Neural cell (in vitro differentiated cells): ENCODE measurements at regions not wholly inside any gene's neighbourhood (a gene's known extent, or its start where the extent isn't known, plus 50 kb on each side); places are given as distances from the start of the nearest gene placed in this dataset.

Source experiments
- H2AFZ ChIP-seq: fragments of 200-600, 300-800 bp; sonication (generic), shearing (Covaris generic); 2 replicates; pipeline ENCODE4 v1.6.0; 2014; ENCODE audit warnings: low read depth, mild to moderate bottlenecking, antibody characterized with exemption, low read length, moderate library complexity
- H3F3A ChIP-seq: fragments of 200-600 bp; shearing (Covaris generic); 2 replicates; pipeline ENCODE4 v1.6.1; 2016; ENCODE audit warnings: mild to moderate bottlenecking, moderate library complexity, mixed read lengths, antibody characterized with exemption, low read length; ENCODE audit not compliant: insufficient read depth, poor library complexity, severe bottlenecking
- H3K27ac ChIP-seq: fragments of 200-600, 300-800 bp; sonication (generic), shearing (Covaris generic); 2 replicates; pipeline ENCODE4 v1.5.1; 2014; ENCODE audit warnings: mild to moderate bottlenecking, low read length, moderate library complexity
- H3K27me3 ChIP-seq: fragments of 300-800, 200-600 bp; sonication (generic), shearing (Covaris generic); 2 replicates; pipeline ENCODE4 v1.6.0; 2014; ENCODE audit warnings: mild to moderate bottlenecking, low read depth, low read length, moderate library complexity; ENCODE audit not compliant: insufficient read depth
- H3K36me3 ChIP-seq: fragments of 300-800, 200-600 bp; sonication (generic), shearing (Covaris generic); 2 replicates; pipeline ENCODE4 v1.5.1; 2014; ENCODE audit warnings: mild to moderate bottlenecking, antibody characterized with exemption, low read length, moderate library complexity; ENCODE audit not compliant: insufficient read depth
- H3K4me2 ChIP-seq: fragments of 300-800, 200-600 bp; sonication (generic), shearing (Covaris generic); 2 replicates; pipeline ENCODE4 v1.6.0; 2014; ENCODE audit warnings: mild to moderate bottlenecking, low read length
- H3K4me3 ChIP-seq: fragments of 300-800, 200-600 bp; sonication (generic), shearing (Covaris generic); 2 replicates; pipeline ENCODE4 v1.5.1; 2014; ENCODE audit warnings: mild to moderate bottlenecking, low read length, moderate library complexity
- H3K79me2 ChIP-seq: fragments of 200-600 bp; shearing (Covaris generic); replicated peaks from 2 replicates; pipeline ENCODE4 v1.6.0; 2014; ENCODE audit warnings: mild to moderate bottlenecking, low read length, moderate library complexity; ENCODE audit not compliant: insufficient read depth
- H3K9ac ChIP-seq: fragments of 300-800, 200-600 bp; sonication (generic), shearing (Covaris generic); 2 replicates; pipeline ENCODE4 v1.6.1; 2016; ENCODE audit warnings: mild to moderate bottlenecking, low read length, mixed read lengths
- H3K9me2 ChIP-seq: fragments of 200-600 bp; shearing (Covaris generic); 2 replicates; pipeline ENCODE4 v1.6.1; 2016; ENCODE audit warnings: mild to moderate bottlenecking, low read length, mixed read lengths; ENCODE audit not compliant: insufficient read depth
- H3K9me3 ChIP-seq: fragments of 200-600, 300-800 bp; sonication (generic), shearing (Covaris generic); 2 replicates; pipeline ENCODE4 v1.6.1; 2016; ENCODE audit warnings: mild to moderate bottlenecking, mixed run types, low read length, moderate library complexity, mixed read lengths
- H4K20me1 ChIP-seq: fragments of 200-600 bp; shearing (Covaris generic); 2 replicates; pipeline ENCODE4 v1.6.1; 2016; ENCODE audit warnings: mild to moderate bottlenecking, mixed run types; ENCODE audit not compliant: insufficient read depth
- EP300 ChIP-seq: fragments of 450-650 bp; conservative IDR thresholded peaks from 2 replicates; pipeline ENCODE4 v1.6.1; 2014; ENCODE audit warnings: antibody characterized with exemption, mild to moderate bottlenecking, moderate library complexity; ENCODE audit not compliant: poor library complexity, severe bottlenecking
- EZH2 ChIP-seq: fragments of 200-600, 300-800 bp; shearing (Covaris generic), sonication (generic); IDR thresholded peaks from 2 replicates; pipeline ENCODE4 v1.6.1; 2014; ENCODE audit warnings: antibody characterized with exemption, low read length, borderline replicate concordance, mild to moderate bottlenecking; ENCODE audit not compliant: insufficient read depth, poor library complexity, severe bottlenecking
- MXI1 ChIP-seq: fragments of 450-650 bp; conservative IDR thresholded peaks from 2 replicates; pipeline ENCODE4 v1.6.1; 2014; ENCODE audit warnings: antibody characterized with exemption, mild to moderate bottlenecking; ENCODE audit not compliant: poor library complexity, severe bottlenecking
- POLR2AphosphoS5 ChIP-seq: IDR thresholded peaks from 2 replicates; pipeline ENCODE4 v1.6.1; 2012
- RAD21 ChIP-seq: fragments of 450-650 bp; conservative IDR thresholded peaks from 2 replicates; pipeline ENCODE4 v1.6.1; 2014; ENCODE audit warnings: antibody characterized with exemption, mild to moderate bottlenecking, moderate library complexity
- SMC3 ChIP-seq: fragments of 450-650 bp; conservative IDR thresholded peaks from 2 replicates; pipeline ENCODE4 v1.6.1; 2014; ENCODE audit warnings: antibody characterized with exemption, mild to moderate bottlenecking, moderate library complexity; ENCODE audit not compliant: poor library complexity
- TAF1 ChIP-seq: IDR thresholded peaks from 2 replicates; pipeline ENCODE4 v1.6.1; 2012; ENCODE audit warnings: low read depth
- TF ChIP-seq, protein P1 (sequence below): fragments of 450-650 bp; IDR thresholded peaks from 2 replicates; pipeline ENCODE4 v1.5.1; 2014; ENCODE audit warnings: antibody characterized with exemption, mild to moderate bottlenecking, moderate library complexity; ENCODE audit not compliant: poor library complexity, severe bottlenecking
- TF ChIP-seq, protein P2 (sequence below): IDR thresholded peaks from 2 replicates; pipeline ENCODE4 v1.6.1; 2012; ENCODE audit warnings: borderline replicate concordance

DNA sequence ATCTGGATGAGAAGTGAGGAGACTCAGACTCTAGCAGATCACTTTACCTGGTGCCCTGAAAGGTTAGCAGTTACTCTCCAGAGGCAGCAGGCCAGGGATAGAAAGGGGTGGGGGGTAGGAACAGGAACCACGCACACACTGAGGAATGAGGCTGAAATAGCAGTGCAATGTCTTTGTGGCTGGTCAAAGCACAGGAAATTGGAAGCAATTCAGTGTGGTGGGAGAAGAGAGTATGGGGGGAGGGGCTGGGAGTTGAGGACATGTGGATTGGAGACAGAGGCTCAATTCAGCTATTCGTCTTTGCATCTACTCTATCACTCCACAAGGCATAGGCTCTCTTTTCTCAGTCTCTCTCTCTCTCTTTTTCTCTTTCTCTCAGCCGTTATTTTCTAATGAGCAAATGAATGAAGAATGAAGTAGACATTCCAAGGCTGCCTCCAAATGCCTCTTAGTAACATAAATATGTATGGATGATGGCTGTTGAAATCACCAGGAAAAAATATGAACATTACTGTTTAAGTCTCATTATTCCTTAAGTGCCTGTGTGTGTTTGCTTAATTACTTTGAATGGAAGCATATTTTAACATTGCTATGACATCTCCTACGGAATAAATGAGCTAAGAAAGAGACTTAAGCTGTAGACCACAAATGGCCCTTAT, 979.4 kb downstream of the TSN start:
- Histone ChIP-seq H3F3A (no peaks in the 10 kb centered on the region), H3K4me2 (no peak overlapping the region), H3K9ac (no peak overlapping the region), H3K27ac (no peak overlapping the region), H2AFZ (no peak overlapping the region), H3K4me3 (no peak overlapping the region), H3K27me3 (no peaks in the 10 kb centered on the region), H3K9me2 (no peaks in the 10 kb centered on the region), H3K9me3 (no peaks in the 10 kb centered on the region), H4K20me1 (no peaks in the 10 kb centered on the region), H3K79me2 (no peaks in the 10 kb centered on the region), H3K36me3 (no peaks in the 10 kb centered on the region)
- TF ChIP-seq RAD21 = no peak
- TF ChIP-seq EP300 = no peak
- no peak for TF ChIP-seq SMC3
- no peak for TF ChIP-seq POLR2AphosphoS5
- TF ChIP-seq, protein P1, sequence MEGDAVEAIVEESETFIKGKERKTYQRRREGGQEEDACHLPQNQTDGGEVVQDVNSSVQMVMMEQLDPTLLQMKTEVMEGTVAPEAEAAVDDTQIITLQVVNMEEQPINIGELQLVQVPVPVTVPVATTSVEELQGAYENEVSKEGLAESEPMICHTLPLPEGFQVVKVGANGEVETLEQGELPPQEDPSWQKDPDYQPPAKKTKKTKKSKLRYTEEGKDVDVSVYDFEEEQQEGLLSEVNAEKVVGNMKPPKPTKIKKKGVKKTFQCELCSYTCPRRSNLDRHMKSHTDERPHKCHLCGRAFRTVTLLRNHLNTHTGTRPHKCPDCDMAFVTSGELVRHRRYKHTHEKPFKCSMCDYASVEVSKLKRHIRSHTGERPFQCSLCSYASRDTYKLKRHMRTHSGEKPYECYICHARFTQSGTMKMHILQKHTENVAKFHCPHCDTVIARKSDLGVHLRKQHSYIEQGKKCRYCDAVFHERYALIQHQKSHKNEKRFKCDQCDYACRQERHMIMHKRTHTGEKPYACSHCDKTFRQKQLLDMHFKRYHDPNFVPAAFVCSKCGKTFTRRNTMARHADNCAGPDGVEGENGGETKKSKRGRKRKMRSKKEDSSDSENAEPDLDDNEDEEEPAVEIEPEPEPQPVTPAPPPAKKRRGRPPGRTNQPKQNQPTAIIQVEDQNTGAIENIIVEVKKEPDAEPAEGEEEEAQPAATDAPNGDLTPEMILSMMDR = no peak
- TF ChIP-seq EZH2 = no peak
- TF ChIP-seq, protein P2, sequence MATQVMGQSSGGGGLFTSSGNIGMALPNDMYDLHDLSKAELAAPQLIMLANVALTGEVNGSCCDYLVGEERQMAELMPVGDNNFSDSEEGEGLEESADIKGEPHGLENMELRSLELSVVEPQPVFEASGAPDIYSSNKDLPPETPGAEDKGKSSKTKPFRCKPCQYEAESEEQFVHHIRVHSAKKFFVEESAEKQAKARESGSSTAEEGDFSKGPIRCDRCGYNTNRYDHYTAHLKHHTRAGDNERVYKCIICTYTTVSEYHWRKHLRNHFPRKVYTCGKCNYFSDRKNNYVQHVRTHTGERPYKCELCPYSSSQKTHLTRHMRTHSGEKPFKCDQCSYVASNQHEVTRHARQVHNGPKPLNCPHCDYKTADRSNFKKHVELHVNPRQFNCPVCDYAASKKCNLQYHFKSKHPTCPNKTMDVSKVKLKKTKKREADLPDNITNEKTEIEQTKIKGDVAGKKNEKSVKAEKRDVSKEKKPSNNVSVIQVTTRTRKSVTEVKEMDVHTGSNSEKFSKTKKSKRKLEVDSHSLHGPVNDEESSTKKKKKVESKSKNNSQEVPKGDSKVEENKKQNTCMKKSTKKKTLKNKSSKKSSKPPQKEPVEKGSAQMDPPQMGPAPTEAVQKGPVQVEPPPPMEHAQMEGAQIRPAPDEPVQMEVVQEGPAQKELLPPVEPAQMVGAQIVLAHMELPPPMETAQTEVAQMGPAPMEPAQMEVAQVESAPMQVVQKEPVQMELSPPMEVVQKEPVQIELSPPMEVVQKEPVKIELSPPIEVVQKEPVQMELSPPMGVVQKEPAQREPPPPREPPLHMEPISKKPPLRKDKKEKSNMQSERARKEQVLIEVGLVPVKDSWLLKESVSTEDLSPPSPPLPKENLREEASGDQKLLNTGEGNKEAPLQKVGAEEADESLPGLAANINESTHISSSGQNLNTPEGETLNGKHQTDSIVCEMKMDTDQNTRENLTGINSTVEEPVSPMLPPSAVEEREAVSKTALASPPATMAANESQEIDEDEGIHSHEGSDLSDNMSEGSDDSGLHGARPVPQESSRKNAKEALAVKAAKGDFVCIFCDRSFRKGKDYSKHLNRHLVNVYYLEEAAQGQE = no peak
- TF ChIP-seq TAF1 = no peak
- TF ChIP-seq MXI1 = no peak

DNA sequence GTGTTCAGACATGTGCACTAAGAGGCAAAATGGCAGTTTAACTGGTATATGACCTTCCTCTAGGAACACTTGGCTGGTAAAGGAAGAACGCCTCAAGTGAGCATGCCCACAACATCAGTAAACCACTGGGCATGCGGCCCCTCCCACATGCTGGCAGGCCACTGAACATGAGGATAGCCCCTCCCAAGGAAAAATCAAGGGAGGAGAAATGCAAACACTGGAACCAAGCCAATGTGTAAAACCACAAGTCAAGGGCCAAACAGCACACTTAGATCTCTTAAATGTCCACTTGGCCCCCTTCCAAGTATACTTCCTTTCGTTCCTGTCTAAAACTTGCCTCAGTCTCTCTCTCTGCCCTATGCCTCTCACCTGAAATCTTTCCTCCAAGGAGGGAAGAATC, 980.8 kb downstream of the TSN start:
- H3K4me3 ChIP-seq = no peak overlapping the region
- no peak overlapping the region for H3K27ac ChIP-seq
- H3K4me2 ChIP-seq = no peak overlapping the region
- TF ChIP-seq EZH2 (no peak), TAF1 (no peak), RAD21 (no peak), POLR2AphosphoS5 (no peak)
- TF ChIP-seq, protein P1 = no peak
- no peaks in the 10 kb centered on the region for H3K36me3 ChIP-seq
- H3K27me3 ChIP-seq = no peaks in the 10 kb centered on the region
- no peak overlapping the region for H2AFZ ChIP-seq
- no peaks in the 10 kb centered on the region for H3K9me3 ChIP-seq
- no peaks in the 10 kb centered on the region for H3K9me2 ChIP-seq
- no peaks in the 10 kb centered on the region for H3F3A ChIP-seq
- H3K9ac ChIP-seq = no peak overlapping the region
- no peaks in the 10 kb centered on the region for H3K79me2 ChIP-seq
- no peaks in the 10 kb centered on the region for H4K20me1 ChIP-seq
